8988T (cell line): ENCODE measurements at regions not wholly inside any gene's neighbourhood (a gene's known extent, or its start where the extent isn't known, plus 50 kb on each side); places are given as distances from the start of the nearest gene placed in this dataset.
"Not testable (repeated sequence)": the region's sequence is repeated elsewhere in the genome, so short reads cannot be mapped to it uniquely, and the experiment has no call there.

Experiments used
- DNase-seq: peaks from one replicate; pipeline ENCODE4 v3.0.0; 2011

- DNase-seq: no peak
These were observed 376.0 kb downstream of the LRRC70 start for GRCh38 chr5:62954578-62954977.

GRCh38 chr5:62948301-62948700 lies 369.7 kb downstream of the LRRC70 start:
- DNase-seq: no peak

GRCh38 chr5:62942384-62942783 lies 363.8 kb downstream of the LRRC70 start:
- DNase-seq: no peak

- no peak for DNase-seq
These were observed 360.3 kb downstream of the LRRC70 start for GRCh38 chr5:62938927-62939326.

- no peak for DNase-seq
These were observed 359.3 kb downstream of the LRRC70 start for GRCh38 chr5:62937661-62938558.

- DNase-seq: no peak
These were observed 357.0 kb downstream of the LRRC70 start for GRCh38 chr5:62935660-62936059.

- DNase-seq: no peak
These were observed 355.7 kb downstream of the LRRC70 start for GRCh38 chr5:62934319-62934718.

GRCh38 chr5:62933261-62933660 lies 354.6 kb downstream of the LRRC70 start:
- no peak for DNase-seq

GRCh38 chr5:62931153-62931950 lies 352.7 kb downstream of the LRRC70 start:
- DNase-seq: no peak

- no peak for DNase-seq
These were observed 343.6 kb downstream of the LRRC70 start for GRCh38 chr5:62922191-62922590.

GRCh38 chr5:62920856-62921255 lies 342.2 kb downstream of the LRRC70 start:
- no peak for DNase-seq

- no peak for DNase-seq
These were observed 330.7 kb downstream of the LRRC70 start for GRCh38 chr5:62909326-62909725.

- DNase-seq: no peak
These were observed 323.5 kb downstream of the LRRC70 start for GRCh38 chr5:62902126-62902525.

GRCh38 chr5:62900976-62901375 lies 322.4 kb downstream of the LRRC70 start:
- no peak for DNase-seq

- no peak for DNase-seq
These were observed 317.7 kb downstream of the LRRC70 start for GRCh38 chr5:62896121-62896893.

GRCh38 chr5:62886603-62887315 lies 308.1 kb downstream of the LRRC70 start:
- DNase-seq: no peak

GRCh38 chr5:62837330-62837729 lies 258.7 kb downstream of the LRRC70 start:
- DNase-seq: not testable (repeated sequence)

- DNase-seq: no peak
These were observed 251.0 kb downstream of the LRRC70 start for GRCh38 chr5:62829604-62829986.

GRCh38 chr5:62828742-62829603 lies 250.4 kb downstream of the LRRC70 start:
- DNase-seq: no peak

- no peak for DNase-seq
These were observed 247.1 kb downstream of the LRRC70 start for GRCh38 chr5:62825623-62826220.

GRCh38 chr5:62824936-62825335 lies 246.3 kb downstream of the LRRC70 start:
- no peak for DNase-seq
